Vagina (tissue), 2 donors: ENCODE measurements at regions not wholly inside any gene's neighbourhood (a gene's known extent, or its start where the extent isn't known, plus 50 kb on each side); places are given as distances from the start of the nearest gene placed in this dataset.

Experiments
- CTCF ChIP-seq, 3 experiments: fragments of 450-650 bp in 2 of 3; fragments of 200-600 bp in 1 of 3; sonication (generic) in 1 of 3; IDR thresholded peaks; one replicate each; pipeline ENCODE4 v1.5.1; 2017 to 2019; ENCODE audit warnings: antibody characterized with exemption in 3 of 3, mild to moderate bottlenecking in 2 of 3, moderate library complexity in 2 of 3
- POLR2A ChIP-seq, 2 donors: fragments of 450-650 bp; IDR thresholded peaks; one replicate each; pipeline ENCODE4 v1.6.1; 2017; ENCODE audit warnings: antibody characterized with exemption in 2 of 2, mild to moderate bottlenecking in 2 of 2, moderate library complexity in 2 of 2
- POLR2AphosphoS5 ChIP-seq, 2 donors: sonication (generic); formaldehyde crosslinking; IDR thresholded peaks; one replicate each; pipeline ENCODE4 v1.9.0; 2017; ENCODE audit warnings: antibody characterized with exemption in 2 of 2, mild to moderate bottlenecking in 2 of 2, low read depth in 1 of 2; ENCODE audit not compliant: insufficient read depth in 1 of 2

GRCh38 chr6:6843777-6844176, 255.3 kb downstream of the LY86 start:
- TF ChIP-seq POLR2AphosphoS5 (IDR thresholded peaks at IDR 0.05; ENCODE audit: insufficient read depth in 1 of 2, low read depth in 1 of 2) (no peak), CTCF (IDR thresholded peaks at IDR 0.05) (no peak), POLR2A (IDR thresholded peaks at IDR 0.05) (no peak)
